Neural cell (in vitro differentiated cells): ENCODE measurements at regions not wholly inside any gene's neighbourhood (a gene's known extent, or its start where the extent isn't known, plus 50 kb on each side); places are given as distances from the start of the nearest gene placed in this dataset.

Experiments
- CTCF ChIP-seq: fragments of 450-650 bp; IDR thresholded peaks from 2 replicates; pipeline ENCODE4 v1.5.1; 2014; ENCODE audit warnings: antibody characterized with exemption, mild to moderate bottlenecking, moderate library complexity; ENCODE audit not compliant: poor library complexity, severe bottlenecking
- EZH2 ChIP-seq: fragments of 200-600, 300-800 bp; shearing (Covaris generic), sonication (generic); IDR thresholded peaks from 2 replicates; pipeline ENCODE4 v1.6.1; 2014; ENCODE audit warnings: antibody characterized with exemption, low read length, borderline replicate concordance, mild to moderate bottlenecking; ENCODE audit not compliant: insufficient read depth, poor library complexity, severe bottlenecking
- SMC3 ChIP-seq: fragments of 450-650 bp; conservative IDR thresholded peaks from 2 replicates; pipeline ENCODE4 v1.6.1; 2014; ENCODE audit warnings: antibody characterized with exemption, mild to moderate bottlenecking, moderate library complexity; ENCODE audit not compliant: poor library complexity

GRCh38 chr9:33703430-33704102 is 91.8 kb upstream of the PRSS3 start:
- no peak for TF ChIP-seq CTCF
- no peak for TF ChIP-seq EZH2
- no peak for TF ChIP-seq SMC3
